ENCODE measurements at regions not wholly inside any gene's neighbourhood (a gene's known extent, or its start where the extent isn't known, plus 50 kb on each side); places are given as distances from the start of the nearest gene placed in this dataset.
"Not testable (repeated sequence)": the region's sequence is repeated elsewhere in the genome, so short reads cannot be mapped to it uniquely, and the experiment has no call there.

- not testable (repeated sequence) for TF ChIP-seq ZBTB33 (IDR thresholded peaks at IDR 0.05); CTCF (IDR thresholded peaks at IDR 0.05; ENCODE audit: low read depth, low read length, missing input control); REST (IDR thresholded peaks at IDR 0.05)
Measured at GRCh38 chr6:112479975-112480374, 132.8 kb downstream of the RFPL4B start.
